ENCODE measurements at regions not wholly inside any gene's neighbourhood (a gene's known extent, or its start where the extent isn't known, plus 50 kb on each side); places are given as distances from the start of the nearest gene placed in this dataset.
A peak's percentile ranks its signal among the peaks of the same experiment; 100 is the strongest.

DNA sequence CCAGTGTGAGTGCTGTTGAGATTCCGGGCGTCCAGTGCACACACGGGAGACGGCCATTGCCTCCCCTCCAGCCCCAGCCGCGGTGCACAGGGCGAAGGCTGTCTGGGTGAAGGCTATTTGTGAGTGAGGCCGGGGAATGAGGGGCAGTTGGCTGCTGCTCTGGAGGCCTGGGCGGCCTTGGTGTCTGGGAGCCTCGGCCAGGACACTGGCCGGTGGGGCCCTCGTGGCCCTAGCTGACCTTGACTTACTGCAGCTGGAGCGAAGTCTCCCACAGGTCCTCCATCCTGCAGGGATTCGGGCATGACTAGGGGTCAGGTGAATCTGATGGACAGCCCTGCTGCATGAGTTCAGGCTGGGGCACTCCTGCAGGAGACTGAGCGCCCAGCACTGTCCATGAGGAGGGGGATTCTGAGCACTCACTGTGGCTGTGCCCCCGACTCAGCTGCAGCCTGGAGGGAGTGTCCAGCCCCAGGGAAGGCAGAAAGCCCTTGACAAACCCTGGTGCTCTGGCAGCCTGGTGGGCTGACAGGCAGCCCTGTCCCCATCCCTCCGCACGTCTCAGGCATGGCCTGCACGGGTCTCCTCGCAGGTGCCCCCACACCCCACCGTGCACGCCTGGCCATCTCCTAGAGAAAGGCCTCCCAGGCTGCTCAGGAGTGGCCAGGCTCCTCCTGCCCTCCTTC lies 52.7 kb upstream of the FAM20C start:
- H3K27me3 Mint-ChIP-seq (ENCODE audit: insufficient read depth, low read depth, poor library complexity): peaks cover 8% of the 10 kb centered on the region
- no peaks in the 10 kb centered on the region for H4K20me1 ChIP-seq (replicated peaks; ENCODE audit: insufficient read depth)
- 0 out of 2 replicates have a peak, but pooled peaks cover 5% of the 10 kb centered on the region for H3F3A ChIP-seq (replicated peaks; ENCODE audit: low read depth)
- no peak overlapping the region for H3K4me3 Mint-ChIP-seq
- TF ChIP-seq EZH2 (IDR thresholded peaks at IDR 0.05; ENCODE audit: low read depth, unreplicated experiment) (no peak), STAT1 (IDR thresholded peaks at IDR 0.05; ENCODE audit: unreplicated experiment) (no peak), ZNF331 (CRISPR knock-in tag; IDR thresholded peaks at IDR 0.05; ENCODE audit: low read depth) (no peak), ZNF462 (CRISPR knock-in tag; IDR thresholded peaks at IDR 0.05) (no peak), REST (IDR thresholded peaks at IDR 0.05; ENCODE audit: unreplicated experiment) (no peak)
- H3K27ac Mint-ChIP-seq: peak overlapping the region; percentile 44; the same call in 1 of the 2 replicates
- peaks cover 19% of the 10 kb centered on the region for H3K4me1 Mint-ChIP-seq
- H3K4me1 ChIP-seq (ENCODE audit: insufficient read depth): peaks cover 7% of the 10 kb centered on the region; the same call in 1 of the 2 replicates
- no peaks in the 10 kb centered on the region for H3K36me3 ChIP-seq (ENCODE audit: insufficient read depth)
- H3K9me2 ChIP-seq (ENCODE audit: insufficient read depth): peaks cover 4% of the 10 kb centered on the region; the same call in 1 of the 2 replicates
- no peak overlapping the region for H3K4me3 ChIP-seq
- no peaks in the 10 kb centered on the region for H3K79me2 ChIP-seq (replicated peaks; ENCODE audit: insufficient read depth)
- ATAC-seq (no peak; the same call in 1 of the 3 replicates), DNase-seq (ENCODE audit: low spot score) (no peak)
- H2AFZ ChIP-seq: peak overlapping the region; percentile 93
- no peaks in the 10 kb centered on the region for H3K36me3 Mint-ChIP-seq (ENCODE audit: low read depth)
- no peaks in the 10 kb centered on the region for H3K9me3 Mint-ChIP-seq
- 0 out of 2 replicates have a peak overlapping the region, but pooled peaks have one; percentile 48 for H3K4me2 ChIP-seq
- H3K27ac ChIP-seq (ENCODE audit: low read depth): no peak overlapping the region
- H3K27me3 ChIP-seq (ENCODE audit: insufficient read depth): no peaks in the 10 kb centered on the region

Data from GM23338 (cell line).